ENCODE measurements at regions not wholly inside any gene's neighbourhood (a gene's known extent, or its start where the extent isn't known, plus 50 kb on each side); places are given as distances from the start of the nearest gene placed in this dataset.
"Not testable (repeated sequence)": the region's sequence is repeated elsewhere in the genome, so short reads cannot be mapped to it uniquely, and the experiment has no call there.

DNA sequence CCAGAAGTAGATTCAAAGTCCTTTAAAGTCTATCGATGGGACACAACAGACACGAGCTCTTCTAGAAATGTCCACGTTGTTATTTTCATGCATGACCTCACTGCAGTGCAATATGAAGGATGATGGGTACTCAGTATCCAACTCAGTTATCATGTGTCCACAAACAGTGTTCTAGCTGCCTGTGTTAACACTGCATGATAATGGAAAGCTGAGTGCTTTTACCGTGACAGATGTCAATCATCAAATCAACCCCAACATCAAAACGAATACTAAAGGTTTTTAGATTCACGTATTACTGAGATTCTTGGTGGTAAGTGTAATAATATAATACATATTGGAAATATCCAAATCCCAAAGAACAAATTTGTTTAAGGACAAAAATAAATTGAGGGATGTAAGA lies 394.8 kb upstream of the TENM3 start:
- no peaks in the 10 kb centered on the region for H3K36me3 ChIP-seq (ENCODE audit: control insufficient read depth in 4 of 4, insufficient read depth in 4 of 4, low read length in 4 of 4)
- H3K9me3 ChIP-seq (ENCODE audit: control insufficient read depth in 4 of 4, insufficient read depth in 3 of 4, low read length in 3 of 4) = no peaks in the 10 kb centered on the region
- no peaks in the 10 kb centered on the region for H3K4me1 ChIP-seq (ENCODE audit: control insufficient read depth in 5 of 5, insufficient read depth in 5 of 5, low read length in 5 of 5)
- no peak overlapping the region for H3K4me3 ChIP-seq
- no peak for DNase-seq
- no peak overlapping the region for H3K27ac ChIP-seq (ENCODE audit: low read depth in 1 of 2, low read length in 1 of 2)
- 87 to 88% methylated on average over 6 of the region's 6 CpGs for WGBS, 2 donors
- TF ChIP-seq, protein P1, sequence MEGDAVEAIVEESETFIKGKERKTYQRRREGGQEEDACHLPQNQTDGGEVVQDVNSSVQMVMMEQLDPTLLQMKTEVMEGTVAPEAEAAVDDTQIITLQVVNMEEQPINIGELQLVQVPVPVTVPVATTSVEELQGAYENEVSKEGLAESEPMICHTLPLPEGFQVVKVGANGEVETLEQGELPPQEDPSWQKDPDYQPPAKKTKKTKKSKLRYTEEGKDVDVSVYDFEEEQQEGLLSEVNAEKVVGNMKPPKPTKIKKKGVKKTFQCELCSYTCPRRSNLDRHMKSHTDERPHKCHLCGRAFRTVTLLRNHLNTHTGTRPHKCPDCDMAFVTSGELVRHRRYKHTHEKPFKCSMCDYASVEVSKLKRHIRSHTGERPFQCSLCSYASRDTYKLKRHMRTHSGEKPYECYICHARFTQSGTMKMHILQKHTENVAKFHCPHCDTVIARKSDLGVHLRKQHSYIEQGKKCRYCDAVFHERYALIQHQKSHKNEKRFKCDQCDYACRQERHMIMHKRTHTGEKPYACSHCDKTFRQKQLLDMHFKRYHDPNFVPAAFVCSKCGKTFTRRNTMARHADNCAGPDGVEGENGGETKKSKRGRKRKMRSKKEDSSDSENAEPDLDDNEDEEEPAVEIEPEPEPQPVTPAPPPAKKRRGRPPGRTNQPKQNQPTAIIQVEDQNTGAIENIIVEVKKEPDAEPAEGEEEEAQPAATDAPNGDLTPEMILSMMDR (IDR thresholded peaks at IDR 0.05; ENCODE audit: control extremely low read depth, extremely low read depth) = no peak
- H3K9ac ChIP-seq (ENCODE audit: insufficient read depth in 1 of 2, low read length in 2 of 2) = no peak overlapping the region
- H3K27me3 ChIP-seq (ENCODE audit: control insufficient read depth in 3 of 3, insufficient read depth in 3 of 3, low read length in 2 of 3) = no peaks in the 10 kb centered on the region
- ATAC-seq (ENCODE audit: insufficient read depth, low FRiP score) = no peak

DNA sequence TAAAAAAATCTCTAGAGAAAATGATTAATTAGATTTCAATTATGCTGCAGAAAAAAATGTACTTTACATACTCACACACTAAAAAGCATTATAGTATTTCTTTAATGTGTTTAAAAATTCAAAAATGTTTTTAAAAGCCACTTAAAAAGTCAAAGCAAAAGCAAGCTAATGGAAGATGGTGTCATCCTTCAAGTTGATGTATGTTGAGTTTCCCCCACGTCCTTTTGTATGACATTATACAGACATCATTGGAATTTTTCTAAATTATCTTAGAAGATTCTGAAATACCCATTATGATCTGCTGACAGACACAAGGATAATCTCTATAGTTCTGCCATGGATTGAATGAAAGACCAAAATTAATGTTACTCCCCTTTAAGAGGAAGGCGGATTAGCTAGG lies 393.7 kb upstream of the TENM3 start:
- Histone ChIP-seq H3K36me3 (ENCODE audit: control insufficient read depth in 4 of 4, insufficient read depth in 4 of 4, low read length in 4 of 4) (no peaks in the 10 kb centered on the region), H3K4me1 (ENCODE audit: control insufficient read depth in 5 of 5, insufficient read depth in 5 of 5, low read length in 5 of 5) (no peaks in the 10 kb centered on the region), H3K9me3 (ENCODE audit: control insufficient read depth in 4 of 4, insufficient read depth in 3 of 4, low read length in 3 of 4) (no peaks in the 10 kb centered on the region), H3K27me3 (ENCODE audit: control insufficient read depth in 3 of 3, insufficient read depth in 3 of 3, low read length in 2 of 3) (no peaks in the 10 kb centered on the region), H3K4me3 (no peak overlapping the region), H3K27ac (ENCODE audit: low read depth in 1 of 2, low read length in 1 of 2) (no peak overlapping the region), H3K9ac (ENCODE audit: insufficient read depth in 1 of 2, low read length in 2 of 2) (no peak overlapping the region)
- DNase-seq (no peak), ATAC-seq (ENCODE audit: insufficient read depth, low FRiP score) (no peak)
- TF ChIP-seq, protein P1 (IDR thresholded peaks at IDR 0.05; ENCODE audit: control extremely low read depth, extremely low read depth) = no peak
- WGBS, 2 donors = 71 to 74% methylated on average over 2 of the region's 2 CpGs

DNA sequence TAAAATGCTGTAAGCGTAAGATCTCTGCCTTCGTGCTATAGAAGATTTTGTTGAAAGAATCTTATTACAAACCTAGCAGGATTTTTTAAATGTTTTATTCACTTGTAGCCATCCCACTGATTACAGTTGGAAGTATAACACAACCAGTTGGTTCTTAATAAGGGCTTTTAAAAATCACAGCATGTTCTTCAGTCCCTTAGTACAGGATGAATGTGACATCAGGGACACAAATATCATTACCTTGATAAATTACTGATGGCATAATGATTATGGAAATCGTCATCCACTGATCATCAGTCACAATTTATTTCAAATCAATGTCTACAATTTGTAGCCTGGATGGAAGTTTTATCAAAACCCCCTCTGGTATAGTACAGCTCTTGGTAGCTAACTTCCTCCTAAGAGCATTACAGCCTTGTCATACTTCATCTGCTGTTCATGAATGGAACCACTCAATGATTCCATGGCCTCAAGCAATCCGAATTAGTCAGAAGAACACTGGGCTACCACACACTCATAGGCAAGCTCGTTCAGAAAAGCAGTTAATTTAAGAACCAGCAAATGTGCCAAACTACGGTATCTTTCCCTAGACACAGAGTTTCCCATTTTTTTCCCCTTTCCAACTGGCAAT lies 389.2 kb upstream of the TENM3 start:
- Histone ChIP-seq H3K9me3 (ENCODE audit: control insufficient read depth in 4 of 4, insufficient read depth in 3 of 4, low read length in 3 of 4) (peaks cover 0 to 1% (median 0%) of the 10 kb centered on the region in 4 donors), H3K36me3 (ENCODE audit: control insufficient read depth in 4 of 4, insufficient read depth in 4 of 4, low read length in 4 of 4) (no peaks in the 10 kb centered on the region), H3K9ac (ENCODE audit: insufficient read depth in 1 of 2, low read length in 2 of 2) (no peak overlapping the region), H3K27me3 (ENCODE audit: control insufficient read depth in 3 of 3, insufficient read depth in 3 of 3, low read length in 2 of 3) (no peaks in the 10 kb centered on the region), H3K4me3 (no peak overlapping the region), H3K27ac (ENCODE audit: low read depth in 1 of 2, low read length in 1 of 2) (no peak overlapping the region), H3K4me1 (ENCODE audit: control insufficient read depth in 5 of 5, insufficient read depth in 5 of 5, low read length in 5 of 5) (no peaks in the 10 kb centered on the region)
- TF ChIP-seq, protein P1 (IDR thresholded peaks at IDR 0.05; ENCODE audit: control extremely low read depth, extremely low read depth) = no peak
- ATAC-seq (ENCODE audit: insufficient read depth, low FRiP score) (no peak), DNase-seq (no peak)
- WGBS, 2 donors = 77% methylated on average over 6 of the region's 6 CpGs

DNA sequence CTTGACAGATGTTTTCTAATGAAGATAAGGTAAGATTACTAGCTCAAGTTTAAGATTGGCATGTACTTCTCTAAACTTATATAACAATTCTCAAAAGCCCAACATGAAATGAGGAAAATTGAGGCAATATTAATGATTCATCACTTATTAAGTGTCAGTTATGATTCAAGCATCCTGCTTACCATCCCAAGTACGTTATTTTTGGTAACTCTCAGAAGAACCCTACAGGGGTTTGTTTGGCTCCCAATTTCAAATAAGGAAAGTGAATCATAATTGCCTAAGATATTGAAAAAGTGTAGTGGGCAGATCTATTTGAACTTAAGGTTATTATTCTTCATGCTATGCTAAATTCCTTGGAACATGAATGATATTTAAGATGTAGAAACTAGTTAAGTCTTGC lies 387.9 kb upstream of the TENM3 start:
- H3K4me3 ChIP-seq = no peak overlapping the region
- 51 to 69% methylated on average over 1 of the region's 1 CpG for WGBS, 2 donors

DNA sequence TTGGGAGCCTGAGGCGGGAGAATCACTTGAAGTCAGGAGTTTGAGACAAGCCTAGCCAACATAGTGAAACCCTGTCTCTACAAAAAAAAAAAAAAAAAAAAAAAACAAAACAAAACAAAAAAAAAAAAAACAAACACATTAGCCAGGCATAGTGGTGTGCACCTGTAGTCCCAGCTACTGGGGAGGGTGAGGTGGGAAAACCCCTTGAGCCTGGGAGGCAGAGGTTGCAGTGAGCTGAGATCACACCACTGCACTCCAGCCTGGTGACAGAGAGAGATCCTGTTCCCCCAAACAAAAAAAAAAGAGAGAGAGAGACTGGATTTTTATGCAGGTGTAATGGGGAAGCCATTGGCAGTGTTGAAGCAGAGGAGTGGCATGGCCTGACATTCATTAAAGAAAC lies 385.7 kb upstream of the TENM3 start:
- H3K9ac ChIP-seq (ENCODE audit: insufficient read depth in 1 of 2, low read length in 2 of 2); H3K9me3 ChIP-seq (ENCODE audit: control insufficient read depth in 4 of 4, insufficient read depth in 3 of 4, low read length in 3 of 4); H3K4me3 ChIP-seq; ATAC-seq (ENCODE audit: insufficient read depth, low FRiP score); H3K4me1 ChIP-seq (ENCODE audit: control insufficient read depth in 5 of 5, insufficient read depth in 5 of 5, low read length in 5 of 5); H3K27me3 ChIP-seq (ENCODE audit: control insufficient read depth in 3 of 3, insufficient read depth in 3 of 3, low read length in 2 of 3); H3K36me3 ChIP-seq (ENCODE audit: control insufficient read depth in 4 of 4, insufficient read depth in 4 of 4, low read length in 4 of 4); H3K27ac ChIP-seq (ENCODE audit: low read depth in 1 of 2, low read length in 1 of 2); DNase-seq: not testable (repeated sequence)
- WGBS, 2 donors = 85 to 89% methylated on average over 1 of the region's 1 CpG

More for the DNA sequence above, 387.9 kb upstream of the TENM3 start:
- DNase-seq (no peak), ATAC-seq (ENCODE audit: insufficient read depth, low FRiP score) (no peak)
- Histone ChIP-seq H3K4me1 (ENCODE audit: control insufficient read depth in 5 of 5, insufficient read depth in 5 of 5, low read length in 5 of 5) (peaks cover 0 to 5% (median 0%) of the 10 kb centered on the region in 5 donors), H3K27me3 (ENCODE audit: control insufficient read depth in 3 of 3, insufficient read depth in 3 of 3, low read length in 2 of 3) (no peaks in the 10 kb centered on the region), H3K36me3 (ENCODE audit: control insufficient read depth in 4 of 4, insufficient read depth in 4 of 4, low read length in 4 of 4) (no peaks in the 10 kb centered on the region), H3K9me3 (ENCODE audit: control insufficient read depth in 4 of 4, insufficient read depth in 3 of 4, low read length in 3 of 4) (peaks cover 0 to 1% (median 0%) of the 10 kb centered on the region in 4 donors), H3K27ac (ENCODE audit: low read depth in 1 of 2, low read length in 1 of 2) (no peak overlapping the region), H3K9ac (ENCODE audit: insufficient read depth in 1 of 2, low read length in 2 of 2) (no peak overlapping the region)
- TF ChIP-seq, protein P1 (IDR thresholded peaks at IDR 0.05; ENCODE audit: control extremely low read depth, extremely low read depth) = no peak
